ENCODE measurements at regions not wholly inside any gene's neighbourhood (a gene's known extent, or its start where the extent isn't known, plus 50 kb on each side); places are given as distances from the start of the nearest gene placed in this dataset.
"Not testable (repeated sequence)": the region's sequence is repeated elsewhere in the genome, so short reads cannot be mapped to it uniquely, and the experiment has no call there.

DNA sequence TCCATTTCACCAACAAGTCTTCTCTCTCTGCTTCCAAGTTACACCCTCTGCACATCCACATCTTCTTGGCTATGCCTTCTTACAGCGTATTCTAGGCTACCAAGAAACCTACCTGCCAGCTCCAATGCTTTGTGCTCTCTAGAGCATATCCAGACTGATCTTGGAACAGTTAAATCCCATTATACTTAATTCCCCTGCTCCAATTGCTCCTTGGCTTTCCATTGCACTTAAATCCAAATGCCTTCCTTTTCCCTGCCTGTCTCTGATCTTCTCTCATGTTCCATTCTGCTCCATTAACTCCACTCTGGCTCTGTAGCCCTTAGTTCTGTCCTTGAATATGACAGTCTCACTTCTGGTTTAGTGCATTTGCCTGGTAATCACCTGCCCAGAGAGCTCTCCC is 322.4 kb downstream of the LRRC70 start:
- Histone ChIP-seq H3K4me3 (no peak overlapping the region), H3K9me3 (no peaks in the 10 kb centered on the region), H3K27ac (no peak overlapping the region), H3K27me3 (no peaks in the 10 kb centered on the region), H3K4me1 (no peaks in the 10 kb centered on the region), H3K36me3 (no peaks in the 10 kb centered on the region)
- TF ChIP-seq POLR2A (IDR thresholded peaks at IDR 0.05): no peak
- TF ChIP-seq, protein P1, sequence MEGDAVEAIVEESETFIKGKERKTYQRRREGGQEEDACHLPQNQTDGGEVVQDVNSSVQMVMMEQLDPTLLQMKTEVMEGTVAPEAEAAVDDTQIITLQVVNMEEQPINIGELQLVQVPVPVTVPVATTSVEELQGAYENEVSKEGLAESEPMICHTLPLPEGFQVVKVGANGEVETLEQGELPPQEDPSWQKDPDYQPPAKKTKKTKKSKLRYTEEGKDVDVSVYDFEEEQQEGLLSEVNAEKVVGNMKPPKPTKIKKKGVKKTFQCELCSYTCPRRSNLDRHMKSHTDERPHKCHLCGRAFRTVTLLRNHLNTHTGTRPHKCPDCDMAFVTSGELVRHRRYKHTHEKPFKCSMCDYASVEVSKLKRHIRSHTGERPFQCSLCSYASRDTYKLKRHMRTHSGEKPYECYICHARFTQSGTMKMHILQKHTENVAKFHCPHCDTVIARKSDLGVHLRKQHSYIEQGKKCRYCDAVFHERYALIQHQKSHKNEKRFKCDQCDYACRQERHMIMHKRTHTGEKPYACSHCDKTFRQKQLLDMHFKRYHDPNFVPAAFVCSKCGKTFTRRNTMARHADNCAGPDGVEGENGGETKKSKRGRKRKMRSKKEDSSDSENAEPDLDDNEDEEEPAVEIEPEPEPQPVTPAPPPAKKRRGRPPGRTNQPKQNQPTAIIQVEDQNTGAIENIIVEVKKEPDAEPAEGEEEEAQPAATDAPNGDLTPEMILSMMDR (IDR thresholded peaks at IDR 0.05 in 4 of 5, conservative IDR thresholded peaks at IDR 0.05 in 1 of 5): no peak
- no peak for DNase-seq
- intact Hi-C loops (cut with DNase I; ENCODE audit: low total_unique reads) (no loop called here), in situ Hi-C loops (cut with MboI; ENCODE audit: low sequenced_read_pairs in 4 of 4) (no loop called here)
- ATAC-seq: no peak

DNA sequence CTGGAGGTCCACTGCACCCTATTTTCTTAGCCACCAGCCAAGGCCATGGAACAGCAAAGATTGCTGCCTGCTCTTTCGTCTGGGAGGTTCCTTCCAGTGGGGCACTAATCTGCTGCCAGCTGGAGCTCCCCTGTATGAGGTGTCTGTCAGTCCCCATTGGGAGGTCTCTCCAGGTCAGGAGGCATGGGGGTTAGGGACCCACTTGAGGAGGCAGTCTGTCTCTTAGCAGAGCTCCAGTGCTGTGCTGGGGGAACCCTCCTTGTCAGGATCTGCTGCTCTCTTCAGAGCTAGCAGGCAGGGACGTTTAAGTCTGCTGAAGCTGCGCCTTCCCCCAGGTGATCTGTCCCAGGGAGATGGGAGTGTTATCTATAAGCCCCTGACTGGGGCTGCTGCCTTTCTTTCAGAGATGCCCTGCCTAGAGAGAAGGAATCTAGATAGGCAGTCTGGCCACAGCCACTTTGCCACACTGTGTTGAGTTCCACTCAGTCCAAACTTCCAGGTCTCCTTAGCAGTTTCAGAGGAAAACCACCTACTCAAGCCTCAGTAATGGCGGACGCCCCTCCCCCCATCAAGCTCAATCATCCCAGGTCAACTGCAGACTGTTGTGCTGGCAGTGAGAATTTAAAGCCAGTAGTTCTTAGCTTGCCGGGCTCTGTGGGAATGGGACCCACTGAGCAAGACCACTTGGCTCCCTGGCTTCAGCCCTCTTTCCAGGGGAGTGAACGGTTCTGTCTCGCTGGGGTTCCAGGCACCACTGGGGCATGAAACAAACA is 317.7 kb downstream of the LRRC70 start:
- no peak for DNase-seq
- H3K4me3 ChIP-seq: no peak overlapping the region
- TF ChIP-seq POLR2A (IDR thresholded peaks at IDR 0.05): no peak
- TF ChIP-seq, protein P1 (IDR thresholded peaks at IDR 0.05 in 4 of 5, conservative IDR thresholded peaks at IDR 0.05 in 1 of 5): no peak
- in situ Hi-C loops (cut with MboI; ENCODE audit: low sequenced_read_pairs in 4 of 4): no loop called here
- no peak overlapping the region for H3K27ac ChIP-seq
- H3K9me3 ChIP-seq: no peaks in the 10 kb centered on the region
- no peaks in the 10 kb centered on the region for H3K4me1 ChIP-seq
- H3K27me3 ChIP-seq: no peaks in the 10 kb centered on the region
- intact Hi-C loops (cut with DNase I; ENCODE audit: low total_unique reads): no loop called here
- ATAC-seq: no peak
- no peaks in the 10 kb centered on the region for H3K36me3 ChIP-seq

DNA sequence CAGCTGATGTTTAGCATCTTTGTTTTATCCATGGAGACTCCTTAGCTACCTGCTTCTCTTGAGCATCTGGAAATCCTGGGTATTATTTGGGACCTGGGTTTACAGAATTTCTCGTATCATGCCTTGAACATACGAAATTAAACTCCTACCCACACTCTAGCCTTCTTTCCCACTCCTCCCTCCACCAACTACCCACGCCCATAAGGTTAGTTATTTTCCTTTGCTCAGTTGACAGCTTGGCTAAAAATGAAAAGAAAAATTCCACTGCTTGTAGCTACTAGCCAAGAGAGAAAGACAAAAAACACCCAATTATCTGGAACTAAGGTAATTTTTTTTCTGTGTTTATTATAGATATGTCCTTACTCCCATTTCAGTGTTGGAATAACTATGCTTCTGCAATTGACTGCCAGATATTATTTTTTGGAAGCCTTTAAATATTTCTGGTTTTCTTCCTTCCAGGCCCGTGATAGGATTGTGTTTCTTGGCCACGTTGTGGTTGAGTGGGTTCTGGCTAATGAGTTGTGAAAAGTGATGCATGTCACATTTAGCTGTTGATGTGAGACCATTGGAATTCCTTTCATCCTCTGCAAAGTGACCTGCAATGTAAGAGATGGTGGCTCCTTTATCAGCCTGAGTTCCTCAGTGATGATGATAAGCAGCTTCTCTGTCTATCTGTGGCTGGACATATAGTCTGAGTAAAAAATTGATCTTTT is 308.1 kb downstream of the LRRC70 start:
- Histone ChIP-seq H3K4me3 (no peak overlapping the region), H3K36me3 (no peaks in the 10 kb centered on the region), H3K4me1 (no peaks in the 10 kb centered on the region), H3K27ac (no peak overlapping the region), H3K9me3 (no peaks in the 10 kb centered on the region), H3K27me3 (no peaks in the 10 kb centered on the region)
- intact Hi-C loops (cut with DNase I; ENCODE audit: low total_unique reads): no loop called here
- ATAC-seq (no peak), DNase-seq (no peak)
- TF ChIP-seq, protein P1 (IDR thresholded peaks at IDR 0.05 in 4 of 5, conservative IDR thresholded peaks at IDR 0.05 in 1 of 5): no peak
- no peak for TF ChIP-seq POLR2A (IDR thresholded peaks at IDR 0.05)
- in situ Hi-C loops (cut with MboI; ENCODE audit: low sequenced_read_pairs in 4 of 4): no loop called here

DNA sequence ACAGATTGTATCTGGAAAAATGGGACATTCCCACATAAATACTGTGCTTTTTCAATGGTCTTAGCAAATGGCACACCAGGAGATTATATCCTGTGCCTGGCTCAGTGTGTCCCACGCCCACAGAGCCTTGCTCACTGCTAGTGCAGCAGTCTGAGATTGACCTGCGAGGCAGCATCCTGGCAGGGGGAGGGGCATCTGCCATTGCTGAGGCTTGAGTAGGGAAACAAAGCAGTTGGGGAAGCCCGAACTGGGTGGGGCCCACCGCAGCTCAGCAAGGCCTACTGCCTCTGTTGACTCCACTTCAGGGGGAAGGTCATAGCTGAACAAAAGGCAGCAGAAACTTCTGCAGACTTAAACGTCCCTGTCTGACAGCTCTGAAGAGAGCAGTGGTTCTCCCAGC is 258.7 kb downstream of the LRRC70 start:
- intact Hi-C loops (cut with DNase I; ENCODE audit: low total_unique reads); ATAC-seq; H3K27me3 ChIP-seq; H3K4me3 ChIP-seq; H3K27ac ChIP-seq; H3K4me1 ChIP-seq; DNase-seq; H3K36me3 ChIP-seq; H3K9me3 ChIP-seq; in situ Hi-C loops (cut with MboI; ENCODE audit: low sequenced_read_pairs in 4 of 4): not testable (repeated sequence)

DNA sequence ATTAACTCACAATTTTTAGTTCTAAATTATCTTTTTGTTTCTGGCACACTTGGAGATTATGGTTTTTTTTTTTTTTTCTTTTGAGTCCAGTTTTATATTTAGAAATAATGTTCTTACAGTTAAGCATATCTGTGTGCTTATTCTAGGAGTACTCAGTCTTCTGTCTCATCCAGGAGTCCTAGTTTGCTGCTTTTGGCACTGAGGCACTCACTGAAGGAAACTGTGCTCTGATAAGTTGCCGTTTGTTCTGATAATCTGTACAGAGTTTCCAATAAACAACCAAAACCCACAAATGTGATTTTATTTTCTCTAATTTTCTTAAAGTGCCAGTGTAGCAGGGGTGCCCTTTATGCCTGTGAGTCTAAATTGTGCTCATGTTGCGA is 251.0 kb downstream of the LRRC70 start:
- ATAC-seq (no peak), DNase-seq (no peak)
- in situ Hi-C loops (cut with MboI; ENCODE audit: low sequenced_read_pairs in 4 of 4): no loop called here
- intact Hi-C loops (cut with DNase I; ENCODE audit: low total_unique reads): no loop called here
- Histone ChIP-seq H3K27ac (no peak overlapping the region), H3K36me3 (no peaks in the 10 kb centered on the region), H3K9me3 (no peaks in the 10 kb centered on the region), H3K27me3 (no peaks in the 10 kb centered on the region), H3K4me3 (no peak overlapping the region), H3K4me1 (no peaks in the 10 kb centered on the region)
- TF ChIP-seq, protein P1 (IDR thresholded peaks at IDR 0.05 in 4 of 5, conservative IDR thresholded peaks at IDR 0.05 in 1 of 5): no peak
- TF ChIP-seq POLR2A (IDR thresholded peaks at IDR 0.05): no peak
